ENCODE measurements at regions not wholly inside any gene's neighbourhood (a gene's known extent, or its start where the extent isn't known, plus 50 kb on each side); places are given as distances from the start of the nearest gene placed in this dataset.

GRCh38 chr20:39785252-39785917, 823.2 kb downstream of the DHX35 start:
- Mint-ChIP-seq H3K4me3 (no peak overlapping the region), H3K36me3 (no peaks in the 10 kb centered on the region), H3K9me3 (peaks cover 15% of the 10 kb centered on the region), H3K4me1 (no peaks in the 10 kb centered on the region), H3K27ac (no peak overlapping the region), H3K27me3 (ENCODE audit: low read depth) (no peaks in the 10 kb centered on the region)
- DNase-seq (ENCODE audit: low spot score in 2 of 2, unreplicated experiment in 2 of 2): no peak
- no peak for TF ChIP-seq CTCF (IDR thresholded peaks at IDR 0.05; ENCODE audit: unreplicated experiment)

- no peaks in the 10 kb centered on the region for H3K27me3 Mint-ChIP-seq (ENCODE audit: low read depth)
- no peak overlapping the region for H3K27ac Mint-ChIP-seq
- DNase-seq (ENCODE audit: low spot score in 2 of 2, unreplicated experiment in 2 of 2): no peak
- peaks cover 21% of the 10 kb centered on the region for H3K9me3 Mint-ChIP-seq
- TF ChIP-seq CTCF (IDR thresholded peaks at IDR 0.05; ENCODE audit: unreplicated experiment): no peak
- H3K4me3 Mint-ChIP-seq: no peak overlapping the region
- no peaks in the 10 kb centered on the region for H3K36me3 Mint-ChIP-seq
- no peaks in the 10 kb centered on the region for H3K4me1 Mint-ChIP-seq
These were observed 822.5 kb downstream of the DHX35 start for GRCh38 chr20:39784693-39785092.

GRCh38 chr20:39778847-39779604, 816.9 kb downstream of the DHX35 start:
- no peaks in the 10 kb centered on the region for H3K36me3 Mint-ChIP-seq
- no peak overlapping the region for H3K4me3 Mint-ChIP-seq
- DNase-seq (ENCODE audit: low spot score in 2 of 2, unreplicated experiment in 2 of 2): no peak
- H3K27ac Mint-ChIP-seq: no peak overlapping the region
- no peak for TF ChIP-seq CTCF (IDR thresholded peaks at IDR 0.05; ENCODE audit: unreplicated experiment)
- H3K9me3 Mint-ChIP-seq: peaks cover 21% of the 10 kb centered on the region
- H3K27me3 Mint-ChIP-seq (ENCODE audit: low read depth): no peaks in the 10 kb centered on the region
- H3K4me1 Mint-ChIP-seq: no peaks in the 10 kb centered on the region

- Mint-ChIP-seq H3K36me3 (no peaks in the 10 kb centered on the region), H3K27ac (no peak overlapping the region), H3K4me3 (no peak overlapping the region), H3K27me3 (ENCODE audit: low read depth) (no peaks in the 10 kb centered on the region), H3K9me3 (peaks cover 18% of the 10 kb centered on the region), H3K4me1 (no peaks in the 10 kb centered on the region)
- TF ChIP-seq CTCF (IDR thresholded peaks at IDR 0.05; ENCODE audit: unreplicated experiment): no peak
- no peak for DNase-seq (ENCODE audit: low spot score in 2 of 2, unreplicated experiment in 2 of 2)
These were observed 816.3 kb downstream of the DHX35 start for GRCh38 chr20:39778431-39778830.

GRCh38 chr20:39777610-39778009, 815.5 kb downstream of the DHX35 start:
- Mint-ChIP-seq H3K9me3 (peaks cover 14% of the 10 kb centered on the region), H3K27ac (no peak overlapping the region), H3K4me3 (no peak overlapping the region), H3K27me3 (ENCODE audit: low read depth) (no peaks in the 10 kb centered on the region), H3K36me3 (no peaks in the 10 kb centered on the region), H3K4me1 (no peaks in the 10 kb centered on the region)
- TF ChIP-seq CTCF (IDR thresholded peaks at IDR 0.05; ENCODE audit: unreplicated experiment): no peak
- no peak for DNase-seq (ENCODE audit: low spot score in 2 of 2, unreplicated experiment in 2 of 2)

All from mesothelial cell of epicardium (in vitro differentiated cells).